IMR-90 (cell line): ENCODE measurements at regions not wholly inside any gene's neighbourhood (a gene's known extent, or its start where the extent isn't known, plus 50 kb on each side); places are given as distances from the start of the nearest gene placed in this dataset.
A peak's percentile ranks its signal among the peaks of the same experiment; 100 is the strongest.

Source experiments
- ATAC-seq: fragments of 200-7000 bp; cut with Tn5 transposase; 2 replicates; pipeline ENCODE4 v1.9.1; 2020; ENCODE audit warnings: low read depth, mild to moderate bottlenecking, moderate library complexity
- BruUV-seq: library from RNA; stranded (reverse); fragments of 400-500 nt; replicated peaks from 2 replicates; lab custom pipeline; 2021; lab: Mats Ljungman, UMichigan
- CTCF ChIA-PET: fragments of 300-600 bp; formaldehyde crosslinking; extraction: SDS; loops from one replicate; lab custom pipeline; 2021; ENCODE audit warnings: antibody characterized with exemption; lab: Yijun Ruan, JAX
- POLR2A ChIA-PET: fragments of 300-600 bp; sonication (Branson Sonifier 250); formaldehyde crosslinking; loops from one replicate; lab custom pipeline; 2022; ENCODE audit warnings: antibody characterized with exemption; ENCODE audit not compliant: unreplicated experiment; lab: Charles Lee
- DNase-seq: peaks from one replicate; pipeline ENCODE4 v3.0.0; 2013
- H2AFZ ChIP-seq: replicated peaks from 2 replicates; pipeline ENCODE3; 2013; ENCODE audit warnings: low read length, mild to moderate bottlenecking; ENCODE audit not compliant: poor library complexity
- H2AK5ac ChIP-seq: 2 replicates; pipeline ENCODE4 v1.6.1; 2013; ENCODE audit warnings: low read depth, low read length, inconsistent platforms
- H2AK9ac ChIP-seq: replicated peaks from 2 replicates; pipeline ENCODE3; 2013; ENCODE audit warnings: mild to moderate bottlenecking, low read depth, low read length, moderate library complexity; ENCODE audit not compliant: poor library complexity
- H2BK120ac ChIP-seq: 2 replicates; pipeline ENCODE4 v1.6.1; 2013; ENCODE audit warnings: low read depth, low read length, inconsistent platforms
- H2BK15ac ChIP-seq: 3 replicates; pipeline ENCODE4 v1.6.1; 2013; ENCODE audit warnings: low read depth, low read length, inconsistent platforms
- H2BK20ac ChIP-seq: 2 replicates; pipeline ENCODE4 v1.6.1; 2013; ENCODE audit warnings: low read depth, mild to moderate bottlenecking, inconsistent platforms, low read length, moderate library complexity
- H2BK5ac ChIP-seq: 2 replicates; pipeline ENCODE4 v1.6.1; 2013; ENCODE audit warnings: mild to moderate bottlenecking, low read depth, low read length, inconsistent platforms; ENCODE audit not compliant: poor library complexity, severe bottlenecking
- H3K14ac ChIP-seq: replicated peaks from 2 replicates; pipeline ENCODE4 v1.6.1; 2013; ENCODE audit warnings: low read depth, low read length, inconsistent platforms
- H3K18ac ChIP-seq: 2 replicates; pipeline ENCODE4 v1.6.1; 2013; ENCODE audit warnings: low read depth, low read length, control low read depth
- H3K23ac ChIP-seq: 2 replicates; pipeline ENCODE4 v1.6.1; 2013; ENCODE audit warnings: low read depth, low read length, inconsistent platforms
- H3K27ac ChIP-seq: 2 replicates; pipeline ENCODE4 v1.5.1; 2013; ENCODE audit warnings: mild to moderate bottlenecking, control low read depth, low read length; ENCODE audit not compliant: insufficient read depth
- H3K27me3 ChIP-seq: 2 replicates; pipeline ENCODE4 v1.6.1; 2013; ENCODE audit warnings: low read length; ENCODE audit not compliant: control insufficient read depth, insufficient read depth
- H3K36me3 ChIP-seq: 2 replicates; pipeline ENCODE4 v1.6.1; 2013; ENCODE audit warnings: low read length, mixed read lengths; ENCODE audit not compliant: control insufficient read depth, insufficient read depth
- H3K4ac ChIP-seq: 2 replicates; pipeline ENCODE4 v1.6.1; 2013; ENCODE audit warnings: low read depth, low read length, inconsistent platforms
- H3K4me1 ChIP-seq: 2 replicates; pipeline ENCODE4 v1.6.1; 2013; ENCODE audit warnings: low read length, mixed read lengths; ENCODE audit not compliant: control insufficient read depth, insufficient read depth
- H3K4me2 ChIP-seq: 2 replicates; pipeline ENCODE4 v1.6.1; 2013; ENCODE audit warnings: low read depth, mild to moderate bottlenecking, control low read depth, low read length, moderate library complexity
- H3K4me3 ChIP-seq: 2 replicates; pipeline ENCODE4 v1.5.1; 2013; ENCODE audit warnings: low read depth, mild to moderate bottlenecking, control low read depth, low read length, moderate library complexity; ENCODE audit not compliant: insufficient read depth
- H3K56ac ChIP-seq: 2 replicates; pipeline ENCODE4 v1.6.1; 2013; ENCODE audit warnings: low read length, inconsistent platforms; ENCODE audit not compliant: insufficient read depth; ENCODE audit errors: extremely low read depth
- H3K79me1 ChIP-seq, 2 experiments: 2 replicates each; pipeline ENCODE4 v1.6.1; 2013; ENCODE audit warnings: low read length in 2 of 2, inconsistent platforms in 1 of 2, low read depth in 1 of 2
- H3K9ac ChIP-seq: 2 replicates; pipeline ENCODE4 v1.6.1; 2013; ENCODE audit warnings: low read depth, low read length, control low read depth
- H3K9me1 ChIP-seq: 2 replicates; pipeline ENCODE4 v1.6.1; 2013; ENCODE audit warnings: low read length, inconsistent platforms; ENCODE audit not compliant: insufficient read depth
- H3K9me3 ChIP-seq: 2 replicates; pipeline ENCODE4 v1.6.1; 2013; ENCODE audit warnings: low read length; ENCODE audit not compliant: control insufficient read depth, insufficient read depth
- H4K20me1 ChIP-seq: 2 replicates; pipeline ENCODE4 v1.6.1; 2013; ENCODE audit warnings: low read length, inconsistent platforms; ENCODE audit not compliant: insufficient read depth
- H4K5ac ChIP-seq: 2 replicates; pipeline ENCODE4 v1.6.1; 2013; ENCODE audit warnings: mild to moderate bottlenecking, low read depth, low read length, control low read depth
- H4K8ac ChIP-seq, 2 experiments: 2 replicates each; pipeline ENCODE4 v1.6.1; 2013; ENCODE audit warnings: low read depth in 2 of 2, low read length in 2 of 2, control low read depth in 1 of 2, inconsistent platforms in 1 of 2
- H4K91ac ChIP-seq: 2 replicates; pipeline ENCODE4 v1.6.1; 2013; ENCODE audit warnings: low read depth, low read length, inconsistent platforms; ENCODE audit not compliant: insufficient read depth
- BHLHE40 ChIP-seq: fragments of 150-350 bp; IDR thresholded peaks from 2 replicates; pipeline ENCODE4 v1.6.1; 2016; ENCODE audit warnings: mild to moderate bottlenecking, low read depth, low read length
- CEBPB ChIP-seq: IDR thresholded peaks from 2 replicates; pipeline ENCODE4 v1.6.1; 2012; ENCODE audit warnings: low read depth, low read length, improper control_type of control experiment
- CHD1 ChIP-seq: IDR thresholded peaks from 2 replicates; pipeline ENCODE4 v1.6.1; 2012; ENCODE audit warnings: low read depth, low read length, improper control_type of control experiment
- CTCF ChIP-seq: conservative IDR thresholded peaks from 2 replicates; pipeline ENCODE4 v1.5.1; 2012; ENCODE audit warnings: mild to moderate bottlenecking, low read depth, low read length, improper control_type of control experiment
- ELK1 ChIP-seq: fragments of 150-350 bp; IDR thresholded peaks from 2 replicates; pipeline ENCODE4 v1.6.1; 2016; ENCODE audit warnings: low read depth, mild to moderate bottlenecking, low read length, moderate library complexity, borderline replicate concordance
- FOS ChIP-seq: fragments of 150-350 bp; IDR thresholded peaks from 2 replicates; pipeline ENCODE4 v1.6.1; 2016; ENCODE audit warnings: low read depth, low read length
- MAFK ChIP-seq: IDR thresholded peaks from 2 replicates; pipeline ENCODE4 v1.6.1; 2012; ENCODE audit warnings: low read depth, low read length, improper control_type of control experiment
- MAZ ChIP-seq: IDR thresholded peaks from 2 replicates; pipeline ENCODE4 v1.6.1; 2012; ENCODE audit warnings: low read depth, mild to moderate bottlenecking, low read length, improper control_type of control experiment, moderate library complexity, borderline replicate concordance
- MXI1 ChIP-seq: IDR thresholded peaks from 2 replicates; pipeline ENCODE4 v1.6.1; 2012; ENCODE audit warnings: low read depth, mild to moderate bottlenecking, low read length, moderate library complexity, borderline replicate concordance
- NFE2L2 ChIP-seq: fragments of 150-350 bp; IDR thresholded peaks from 2 replicates; pipeline ENCODE4 v1.6.1; 2016; ENCODE audit warnings: low read depth, mild to moderate bottlenecking, low read length
- POLR2A ChIP-seq: IDR thresholded peaks from 2 replicates; pipeline ENCODE4 v1.6.1; 2012; ENCODE audit warnings: mild to moderate bottlenecking, low read depth, low read length
- RAD21 ChIP-seq: IDR thresholded peaks from 2 replicates; pipeline ENCODE4 v1.6.1; 2012; ENCODE audit warnings: low read length, improper control_type of control experiment
- RCOR1 ChIP-seq: IDR thresholded peaks from 2 replicates; pipeline ENCODE4 v1.6.1; 2012; ENCODE audit warnings: mild to moderate bottlenecking, low read length, improper control_type of control experiment; ENCODE audit not compliant: insufficient replicate concordance
- RFX5 ChIP-seq: IDR thresholded peaks from 2 replicates; pipeline ENCODE4 v1.8.0; 2012; ENCODE audit warnings: low read depth, mild to moderate bottlenecking, low read length, moderate library complexity
- SMC3 ChIP-seq: fragments of 150-350 bp; IDR thresholded peaks from 2 replicates; pipeline ENCODE4 v1.6.1; 2016; ENCODE audit warnings: low read depth, mild to moderate bottlenecking, antibody characterized with exemption, low read length, moderate library complexity
- USF2 ChIP-seq: fragments of 150-350 bp; IDR thresholded peaks from 2 replicates; pipeline ENCODE4 v1.6.1; 2017; ENCODE audit warnings: mild to moderate bottlenecking, antibody characterized with exemption, low read length, low read depth
- WGBS, 2 experiments: methylation state at CpG; one replicate each; pipeline versions ENCODE4 v1.1.5 to v1.1.7; 2013; ENCODE audit warnings: missing lambda C conversion rate in 2 of 2; ENCODE audit not compliant: insufficient read length in 1 of 2; ENCODE audit errors: extremely low coverage in 2 of 2; 5-methylcytosine and 5-hydroxymethylcytosine counted together
- dilution Hi-C: fragments of 300-500 bp; cut with HindIII; formaldehyde crosslinking; loops from one replicate; pipeline ENCODE4 v1.14.3; 2018; ENCODE audit warnings: low sequenced_read_pairs; ENCODE audit not compliant: unreplicated experiment
- in situ Hi-C: fragments of 300-500 bp; cut with MboI; formaldehyde crosslinking; loops from 3 replicates; pipeline ENCODE4 v1.14.3; 2019; ENCODE audit warnings: low sequenced_read_pairs, inconsistent platforms, mixed read lengths
- intact Hi-C: fragments of 100-400 bp; cut with micrococcal nuclease; formaldehyde crosslinking; loops from 2 replicates; pipeline ENCODE4 v1.10.0; 2022

GRCh38 chr4:174135936-174136406 lies 147.5 kb downstream of the FBXO8 start:
- no peak overlapping the region for H3K56ac ChIP-seq
- BruUV-seq, result no TSS peak
- DNase-seq, result no peak
- H3K27ac ChIP-seq, result no peak overlapping the region
- H2BK20ac ChIP-seq, result no peak overlapping the region
- H3K9ac ChIP-seq, result no peak overlapping the region; the same call in 1 of the 2 replicates
- H2AK5ac ChIP-seq, result no peak overlapping the region
- H2BK120ac ChIP-seq, result no peak overlapping the region
- dilution Hi-C loops (no loop called here), in situ Hi-C loops (no loop called here), intact Hi-C loops (no loop called here)
- no peak overlapping the region for H3K4me3 ChIP-seq
- H3K79me1 ChIP-seq, result no peaks in the 10 kb centered on the region
- peak; percentile 35; the same call in 1 of the 2 replicates for ATAC-seq
- H3K18ac ChIP-seq, result no peak overlapping the region
- H3K9me3 ChIP-seq, result no peaks in the 10 kb centered on the region
- H3K4me2 ChIP-seq, result peak overlapping the region; percentile 82
- no peak overlapping the region for H3K4ac ChIP-seq
- H3K36me3 ChIP-seq, result no peaks in the 10 kb centered on the region
- H3K14ac ChIP-seq, result no peak overlapping the region; the same call in 1 of the 2 replicates
- 7% methylated on average over 5 of the region's 12 CpGs; no CpG with 5 or more reads in 1 of the 2 experiments for WGBS, 2 experiments
- no peak overlapping the region for H3K23ac ChIP-seq
- ChIA-PET CTCF (no interaction called here), POLR2A (no interaction called here)
- peak overlapping the region; percentile 54 for H2AFZ ChIP-seq
- H4K91ac ChIP-seq, result no peak overlapping the region
- H2AK9ac ChIP-seq, result no peak overlapping the region
- no peak overlapping the region for H4K8ac ChIP-seq
- no peak overlapping the region for H2BK15ac ChIP-seq
- no peaks in the 10 kb centered on the region for H3K4me1 ChIP-seq
- H3K9me1 ChIP-seq, result no peaks in the 10 kb centered on the region
- no peak overlapping the region for H2BK5ac ChIP-seq
- H4K5ac ChIP-seq, result no peak overlapping the region
- no peaks in the 10 kb centered on the region for H3K27me3 ChIP-seq
- no peaks in the 10 kb centered on the region for H4K20me1 ChIP-seq
- no peak for TF ChIP-seq CHD1
- no peak for TF ChIP-seq CEBPB
- no peak for TF ChIP-seq RCOR1
- no peak for TF ChIP-seq MXI1
- TF ChIP-seq ELK1, result no peak
- no peak for TF ChIP-seq MAFK
- TF ChIP-seq NFE2L2, result no peak
- TF ChIP-seq BHLHE40, result no peak
- TF ChIP-seq POLR2A, result no peak
- TF ChIP-seq FOS, result no peak
- TF ChIP-seq CTCF, result no peak
- no peak for TF ChIP-seq MAZ
- TF ChIP-seq RAD21, result no peak
- TF ChIP-seq RFX5, result no peak
- TF ChIP-seq SMC3, result no peak
- TF ChIP-seq USF2, result no peak
